HCT116 (cell line): ENCODE measurements at regions not wholly inside any gene's neighbourhood (a gene's known extent, or its start where the extent isn't known, plus 50 kb on each side); places are given as distances from the start of the nearest gene placed in this dataset.

ENCODE experiments used
- ATAC-seq: fragments of 200-7000 bp; cut with Tn5 transposase; 2 replicates; pipeline ENCODE4 v1.9.1; 2020; ENCODE audit warnings: mild to moderate bottlenecking, moderate library complexity
- BruUV-seq: library from RNA; stranded (reverse); fragments of 400-500 nt; replicated peaks from 2 replicates; lab custom pipeline; 2021; lab: Mats Ljungman, UMichigan
- CTCF ChIA-PET: fragments of 300-600 bp; sonication (Branson Sonifier 250); formaldehyde crosslinking; loops from one replicate; lab custom pipeline; 2021; ENCODE audit warnings: antibody characterized with exemption; lab: Charles Lee
- POLR2A ChIA-PET: fragments of 300-600, 350-600 bp; sonication (Branson Sonifier 250); formaldehyde crosslinking; loops from one replicate; lab custom pipeline; 2021; ENCODE audit warnings: antibody characterized with exemption; lab: Charles Lee
- RAD21 ChIA-PET, 2 experiments: fragments of 300-600 bp; sonication (Branson Sonifier 250); formaldehyde crosslinking; loops; one replicate each; lab custom pipeline; 2023; ENCODE audit warnings: low total read pairs in 2 of 2; ENCODE audit not compliant: uncharacterized antibody in 2 of 2, unreplicated experiment in 2 of 2, low non-redundant PET in 1 of 2; lab: Charles Lee
- DNase-seq: peaks from one replicate; pipeline ENCODE4 v3.0.0-alpha.2; 2010; ENCODE audit warnings: low read depth, low spot score
- H2AFZ ChIP-seq: fragments of 200-600 bp; shearing (Covaris generic), sonication (generic); 2 replicates; pipeline ENCODE4 v1.6.1; 2017; ENCODE audit warnings: low read depth, mixed run types, mixed read lengths, antibody characterized with exemption, low read length; ENCODE audit not compliant: poor library complexity, severe bottlenecking
- H3K27ac ChIP-seq: 2 replicates; pipeline ENCODE4 v1.5.1; 2012; ENCODE audit warnings: low read depth, low read length
- H3K27me3 ChIP-seq: fragments of 200-600 bp; sonication (generic); 2 replicates; pipeline ENCODE4 v1.6.1; 2016; ENCODE audit warnings: mixed run types, low read length, mixed read lengths; ENCODE audit not compliant: insufficient read depth
- H3K36me3 ChIP-seq, 2 experiments: fragments of 200-500 bp in 1 of 2; fragments of 200-600 bp in 1 of 2; sonication (Bioruptor generic) in 1 of 2; sonication (generic) in 1 of 2; 2 replicates each; pipeline versions ENCODE4 v1.5.1 to v1.6.1; 2014 to 2016; ENCODE audit warnings: low read length in 2 of 2, inconsistent platforms in 1 of 2, mixed read lengths in 1 of 2, mixed run types in 1 of 2; ENCODE audit not compliant: insufficient read depth in 2 of 2, control insufficient read depth in 1 of 2
- H3K4me1 ChIP-seq, 2 experiments: fragments of 200-600 bp in 1 of 2; sonication (generic) in 1 of 2; 2 replicates each; pipeline versions ENCODE4 v1.5.1 to v1.6.1; 2012 to 2017; ENCODE audit warnings: low read length in 2 of 2, inconsistent platforms in 1 of 2, mild to moderate bottlenecking in 1 of 2, mixed read lengths in 1 of 2, mixed run types in 1 of 2, moderate library complexity in 1 of 2; ENCODE audit not compliant: insufficient read depth in 2 of 2, control insufficient read depth in 1 of 2
- H3K4me2 ChIP-seq: fragments of 200-600 bp; sonication (generic); 2 replicates; pipeline ENCODE4 v1.6.1; 2017; ENCODE audit warnings: mixed run types, low read length, mixed read lengths
- H3K4me3 ChIP-seq, 2 experiments: fragments of 200-600 bp in 1 of 2; sonication (generic) in 1 of 2; replicated peaks in 1 of 2; 2 replicates each; pipeline ENCODE4 v1.5.1; 2011 to 2016; ENCODE audit warnings: low read length in 2 of 2, control low read depth in 1 of 2, low read depth in 1 of 2, mild to moderate bottlenecking in 1 of 2, mixed read lengths in 1 of 2, mixed run types in 1 of 2
- H3K79me2 ChIP-seq: fragments of 200-600 bp; sonication (generic); 2 replicates; pipeline ENCODE4 v1.6.1; 2017; ENCODE audit warnings: mild to moderate bottlenecking, mixed run types, low read length, moderate library complexity, mixed read lengths; ENCODE audit not compliant: insufficient read depth
- H3K9ac ChIP-seq: fragments of 200-600 bp; sonication (generic); 2 replicates; pipeline ENCODE4 v1.6.1; 2016; ENCODE audit warnings: low read length, mixed read lengths
- H3K9me2 ChIP-seq: fragments of 200-600 bp; sonication (generic), shearing (Covaris generic); 2 replicates; pipeline ENCODE4 v1.6.1; 2017; ENCODE audit warnings: mixed run types, mild to moderate bottlenecking, moderate library complexity; ENCODE audit not compliant: insufficient read depth
- H3K9me3 ChIP-seq, 2 experiments: fragments of 200-500 bp in 1 of 2; fragments of 200-600 bp in 1 of 2; sonication (Bioruptor generic) in 1 of 2; sonication (generic) in 1 of 2; 2 replicates each; pipeline ENCODE4 v1.6.1; 2014 to 2017; ENCODE audit warnings: low read length in 2 of 2, mixed read lengths in 2 of 2, inconsistent platforms in 1 of 2, low read depth in 1 of 2, mild to moderate bottlenecking in 1 of 2, mixed run types in 1 of 2, moderate library complexity in 1 of 2; ENCODE audit not compliant: control insufficient read depth in 1 of 2, insufficient read depth in 1 of 2
- H4K20me1 ChIP-seq: fragments of 200-600 bp; sonication (generic), shearing (Covaris generic); 2 replicates; pipeline ENCODE4 v1.6.1; 2017; ENCODE audit warnings: mixed run types, mild to moderate bottlenecking, moderate library complexity; ENCODE audit not compliant: insufficient read depth
- CEBPB ChIP-seq: IDR thresholded peaks from 2 replicates; pipeline ENCODE4 v1.6.1; 2012; ENCODE audit warnings: low read depth
- EGR1 ChIP-seq: IDR thresholded peaks from 2 replicates; pipeline ENCODE4 v1.6.1; 2012; ENCODE audit warnings: low read depth
- EZH2phosphoT487 ChIP-seq: fragments of 200-600 bp; IDR thresholded peaks from 2 replicates; pipeline ENCODE4 v1.6.1; 2018; ENCODE audit warnings: antibody characterized with exemption, borderline replicate concordance
- FOSL1 ChIP-seq: IDR thresholded peaks from 2 replicates; pipeline ENCODE4 v1.6.1; 2012; ENCODE audit warnings: low read depth
- JUND ChIP-seq: IDR thresholded peaks from 2 replicates; pipeline ENCODE4 v1.6.1; 2012
- POLR2A ChIP-seq: IDR thresholded peaks from 2 replicates; pipeline ENCODE4 v1.7.0; 2011; ENCODE audit warnings: borderline replicate concordance; ENCODE audit not compliant: insufficient read depth, insufficient read length; ENCODE audit errors: extremely low read depth
- POLR2AphosphoS5 ChIP-seq: IDR thresholded peaks from 2 replicates; pipeline ENCODE4 v1.6.1; 2011; ENCODE audit warnings: mild to moderate bottlenecking, low read depth, low read length, moderate library complexity
- SIN3A ChIP-seq: IDR thresholded peaks from 2 replicates; pipeline ENCODE4 v1.6.1; 2012; ENCODE audit warnings: low read depth
- TCF7L2 ChIP-seq: IDR thresholded peaks from 2 replicates; pipeline ENCODE4 v1.7.0; 2011; ENCODE audit warnings: borderline replicate concordance, inconsistent platforms; ENCODE audit not compliant: insufficient read depth, insufficient read length; ENCODE audit errors: extremely low read depth
- YY1 ChIP-seq: IDR thresholded peaks from 2 replicates; pipeline ENCODE4 v1.6.1; 2011; ENCODE audit warnings: low read length, low read depth, moderate library complexity, mild to moderate bottlenecking; ENCODE audit not compliant: insufficient replicate concordance; ENCODE audit errors: extremely low read depth
- ZFX ChIP-seq: fragments of 450-650 bp; IDR thresholded peaks from 2 replicates; pipeline ENCODE4 v1.6.1; 2017
- intact Hi-C: fragments of 100-400 bp; cut with micrococcal nuclease; formaldehyde crosslinking; loops from 2 replicates; pipeline ENCODE4 v1.10.0; 2022
- TF ChIP-seq, protein P1 (sequence below): IDR thresholded peaks from 2 replicates; pipeline ENCODE4 v1.6.1; 2012; ENCODE audit warnings: low read depth
- TF ChIP-seq, protein P2 (sequence below): IDR thresholded peaks from 2 replicates; pipeline ENCODE4 v1.6.1; 2012
- TF ChIP-seq, protein P3 (sequence below): IDR thresholded peaks from 2 replicates; pipeline ENCODE4 v1.6.1; 2012
- TF ChIP-seq, protein P4 (sequence below): IDR thresholded peaks from 2 replicates; pipeline ENCODE4 v1.6.1; 2011; ENCODE audit warnings: mild to moderate bottlenecking, low read length, moderate library complexity; ENCODE audit not compliant: insufficient replicate concordance; ENCODE audit errors: extremely low read depth

DNA sequence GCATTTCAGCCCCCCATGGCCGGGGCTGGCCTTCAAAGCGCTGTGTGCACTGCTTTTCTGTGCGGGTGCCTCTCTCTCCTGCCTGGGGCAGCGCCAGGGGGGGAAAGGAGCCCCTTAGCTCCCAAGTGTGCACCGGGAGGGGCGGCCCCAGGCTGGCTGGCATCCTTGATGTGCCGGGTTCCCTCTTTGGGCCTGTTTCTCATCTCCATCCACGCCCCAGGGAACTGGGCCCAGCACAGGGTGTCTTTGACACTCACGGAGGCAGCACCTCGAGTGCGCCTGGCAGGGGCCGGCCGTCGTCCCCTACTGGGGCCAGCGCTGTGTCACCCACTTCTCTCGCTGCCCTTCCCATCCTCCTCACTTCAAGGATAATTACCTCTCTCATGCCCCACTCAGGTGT is 324.3 kb downstream of the TEX29 start:
- BruUV-seq: no TSS peak
- Histone ChIP-seq H3K79me2 (no peaks in the 10 kb centered on the region), H2AFZ (no peak overlapping the region), H3K27me3 (peaks cover 28% of the 10 kb centered on the region), H3K4me1 (no peaks in the 10 kb centered on the region), H3K4me3 (no peak overlapping the region), H3K9me2 (no peaks in the 10 kb centered on the region), H3K27ac (no peak overlapping the region), H3K9ac (no peak overlapping the region), H4K20me1 (no peaks in the 10 kb centered on the region), H3K4me2 (no peak overlapping the region), H3K36me3 (no peaks in the 10 kb centered on the region)
- intact Hi-C loops: no loop called here
- ChIA-PET POLR2A (no interaction called here), CTCF (no interaction called here)
- DNase-seq (no peak), ATAC-seq (no peak)
- TF ChIP-seq, protein P1, sequence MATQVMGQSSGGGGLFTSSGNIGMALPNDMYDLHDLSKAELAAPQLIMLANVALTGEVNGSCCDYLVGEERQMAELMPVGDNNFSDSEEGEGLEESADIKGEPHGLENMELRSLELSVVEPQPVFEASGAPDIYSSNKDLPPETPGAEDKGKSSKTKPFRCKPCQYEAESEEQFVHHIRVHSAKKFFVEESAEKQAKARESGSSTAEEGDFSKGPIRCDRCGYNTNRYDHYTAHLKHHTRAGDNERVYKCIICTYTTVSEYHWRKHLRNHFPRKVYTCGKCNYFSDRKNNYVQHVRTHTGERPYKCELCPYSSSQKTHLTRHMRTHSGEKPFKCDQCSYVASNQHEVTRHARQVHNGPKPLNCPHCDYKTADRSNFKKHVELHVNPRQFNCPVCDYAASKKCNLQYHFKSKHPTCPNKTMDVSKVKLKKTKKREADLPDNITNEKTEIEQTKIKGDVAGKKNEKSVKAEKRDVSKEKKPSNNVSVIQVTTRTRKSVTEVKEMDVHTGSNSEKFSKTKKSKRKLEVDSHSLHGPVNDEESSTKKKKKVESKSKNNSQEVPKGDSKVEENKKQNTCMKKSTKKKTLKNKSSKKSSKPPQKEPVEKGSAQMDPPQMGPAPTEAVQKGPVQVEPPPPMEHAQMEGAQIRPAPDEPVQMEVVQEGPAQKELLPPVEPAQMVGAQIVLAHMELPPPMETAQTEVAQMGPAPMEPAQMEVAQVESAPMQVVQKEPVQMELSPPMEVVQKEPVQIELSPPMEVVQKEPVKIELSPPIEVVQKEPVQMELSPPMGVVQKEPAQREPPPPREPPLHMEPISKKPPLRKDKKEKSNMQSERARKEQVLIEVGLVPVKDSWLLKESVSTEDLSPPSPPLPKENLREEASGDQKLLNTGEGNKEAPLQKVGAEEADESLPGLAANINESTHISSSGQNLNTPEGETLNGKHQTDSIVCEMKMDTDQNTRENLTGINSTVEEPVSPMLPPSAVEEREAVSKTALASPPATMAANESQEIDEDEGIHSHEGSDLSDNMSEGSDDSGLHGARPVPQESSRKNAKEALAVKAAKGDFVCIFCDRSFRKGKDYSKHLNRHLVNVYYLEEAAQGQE: no peak
- TF ChIP-seq POLR2AphosphoS5: no peak
- TF ChIP-seq CEBPB: no peak
- no peak for TF ChIP-seq POLR2A
- TF ChIP-seq, protein P2, sequence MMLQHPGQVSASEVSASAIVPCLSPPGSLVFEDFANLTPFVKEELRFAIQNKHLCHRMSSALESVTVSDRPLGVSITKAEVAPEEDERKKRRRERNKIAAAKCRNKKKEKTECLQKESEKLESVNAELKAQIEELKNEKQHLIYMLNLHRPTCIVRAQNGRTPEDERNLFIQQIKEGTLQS: no peak
- no peak for TF ChIP-seq FOSL1
- TF ChIP-seq, all 23 proteins: peak for 0
- H3K9me3 ChIP-seq: no peaks in the 10 kb centered on the region
- RAD21 ChIA-PET: no interaction called here

DNA sequence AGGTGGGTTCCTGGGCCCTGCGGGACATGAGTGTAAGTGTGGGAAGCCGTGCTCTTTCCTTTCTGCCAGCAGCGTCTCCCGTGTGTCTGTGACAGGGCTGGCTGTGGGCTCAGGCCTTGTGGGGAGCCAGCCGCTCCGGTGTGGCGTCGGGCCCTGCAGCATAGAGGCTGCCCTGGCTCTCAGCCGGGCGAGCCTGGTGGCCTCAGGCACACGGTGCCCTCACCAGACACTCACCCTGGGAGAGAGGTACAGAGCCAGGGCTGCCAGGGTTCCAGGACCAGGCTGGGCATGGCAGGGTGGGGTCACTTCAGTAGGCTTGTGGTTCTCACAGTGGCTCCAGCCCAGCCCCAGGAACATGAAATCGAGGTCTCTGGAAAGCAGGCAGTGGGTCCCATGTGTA is 324.8 kb downstream of the TEX29 start:
- CTCF ChIA-PET: no interaction called here
- Histone ChIP-seq H3K4me1 (no peaks in the 10 kb centered on the region), H3K27ac (no peak overlapping the region), H3K9ac (no peak overlapping the region), H3K9me2 (no peaks in the 10 kb centered on the region), H4K20me1 (no peaks in the 10 kb centered on the region), H3K4me3 (no peak overlapping the region), H3K4me2 (no peak overlapping the region), H3K79me2 (no peaks in the 10 kb centered on the region), H3K36me3 (no peaks in the 10 kb centered on the region), H2AFZ (no peak overlapping the region), H3K9me3 (no peaks in the 10 kb centered on the region), H3K27me3 (peaks cover 32% of the 10 kb centered on the region)
- no peak for ATAC-seq
- no peak for DNase-seq
- intact Hi-C loops: no loop called here
- POLR2A ChIA-PET: no interaction called here
- no TSS peak for BruUV-seq
- RAD21 ChIA-PET: no interaction called here
- TF ChIP-seq, protein P3, sequence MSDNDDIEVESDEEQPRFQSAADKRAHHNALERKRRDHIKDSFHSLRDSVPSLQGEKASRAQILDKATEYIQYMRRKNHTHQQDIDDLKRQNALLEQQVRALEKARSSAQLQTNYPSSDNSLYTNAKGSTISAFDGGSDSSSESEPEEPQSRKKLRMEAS: no peak
- TF ChIP-seq TCF7L2 (no peak), POLR2A (no peak), EGR1 (no peak), SIN3A (no peak), EZH2phosphoT487 (no peak), JUND (no peak), ZFX (no peak), YY1 (no peak)
- TF ChIP-seq, protein P2: no peak
- TF ChIP-seq, protein P4, sequence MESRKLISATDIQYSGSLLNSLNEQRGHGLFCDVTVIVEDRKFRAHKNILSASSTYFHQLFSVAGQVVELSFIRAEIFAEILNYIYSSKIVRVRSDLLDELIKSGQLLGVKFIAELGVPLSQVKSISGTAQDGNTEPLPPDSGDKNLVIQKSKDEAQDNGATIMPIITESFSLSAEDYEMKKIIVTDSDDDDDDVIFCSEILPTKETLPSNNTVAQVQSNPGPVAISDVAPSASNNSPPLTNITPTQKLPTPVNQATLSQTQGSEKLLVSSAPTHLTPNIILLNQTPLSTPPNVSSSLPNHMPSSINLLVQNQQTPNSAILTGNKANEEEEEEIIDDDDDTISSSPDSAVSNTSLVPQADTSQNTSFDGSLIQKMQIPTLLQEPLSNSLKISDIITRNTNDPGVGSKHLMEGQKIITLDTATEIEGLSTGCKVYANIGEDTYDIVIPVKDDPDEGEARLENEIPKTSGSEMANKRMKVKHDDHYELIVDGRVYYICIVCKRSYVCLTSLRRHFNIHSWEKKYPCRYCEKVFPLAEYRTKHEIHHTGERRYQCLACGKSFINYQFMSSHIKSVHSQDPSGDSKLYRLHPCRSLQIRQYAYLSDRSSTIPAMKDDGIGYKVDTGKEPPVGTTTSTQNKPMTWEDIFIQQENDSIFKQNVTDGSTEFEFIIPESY: no peak
